Activated CD8-positive, alpha-beta T cell treated with anti-CD3 and anti-CD28 coated beads for 36 hours (primary cell): ENCODE measurements at regions not wholly inside any gene's neighbourhood (a gene's known extent, or its start where the extent isn't known, plus 50 kb on each side); places are given as distances from the start of the nearest gene placed in this dataset.

Experiments used
- ATAC-seq: fragments of 200-7000 bp; cut with Tn5 transposase; one replicate; pipeline ENCODE4 v1.10.0; 2021; ENCODE audit warnings: mild to moderate bottlenecking, moderate library complexity
- CTCF ChIA-PET: fragments of 350-600 bp; sonication (Branson Sonifier 250); formaldehyde crosslinking; loops from one replicate; lab custom pipeline; 2021; ENCODE audit warnings: antibody characterized with exemption; lab: Charles Lee
- POLR2A ChIA-PET: fragments of 350-600 bp; sonication (Branson Sonifier 250); formaldehyde crosslinking; loops from one replicate; lab custom pipeline; 2021; ENCODE audit warnings: antibody characterized with exemption; lab: Charles Lee
- DNase-seq: peaks from one replicate; pipeline ENCODE4 v3.0.0-alpha.2; 2020
- H3K27ac Mint-ChIP-seq: one replicate; pipeline ENCODE4 v1.8.0; 2021; ENCODE audit warnings: mild to moderate bottlenecking, mixed read lengths
- H3K27me3 Mint-ChIP-seq: one replicate; pipeline ENCODE4 v1.8.0; 2021; ENCODE audit warnings: mixed read lengths
- H3K36me3 Mint-ChIP-seq: one replicate; pipeline ENCODE4 v1.8.0; 2021; ENCODE audit warnings: low read depth, mixed read lengths
- H3K4me1 Mint-ChIP-seq: one replicate; pipeline ENCODE4 v1.8.0; 2021; ENCODE audit warnings: low read depth, mixed read lengths
- H3K4me3 Mint-ChIP-seq: one replicate; pipeline ENCODE4 v1.8.0; 2021; ENCODE audit warnings: mild to moderate bottlenecking, moderate library complexity, mixed read lengths
- H3K9me3 Mint-ChIP-seq: one replicate; pipeline ENCODE4 v1.8.0; 2021; ENCODE audit warnings: mixed read lengths
- intact Hi-C: fragments of 100-400 bp; cut with micrococcal nuclease; formaldehyde crosslinking; loops from one replicate; pipeline ENCODE4 v1.10.0; 2022
- TF ChIP-seq, protein P1 (sequence below): fragments of 200-600 bp; IDR thresholded peaks from one replicate; pipeline ENCODE4 v1.8.0; 2022; ENCODE audit warnings: antibody characterized with exemption, mild to moderate bottlenecking

- Mint-ChIP-seq H3K9me3 (no peaks in the 10 kb centered on the region), H3K4me1 (peaks cover 17% of the 10 kb centered on the region), H3K36me3 (peaks cover 6% of the 10 kb centered on the region), H3K27me3 (no peaks in the 10 kb centered on the region), H3K27ac (no peak overlapping the region), H3K4me3 (no peak overlapping the region)
- no peak for DNase-seq
- TF ChIP-seq, protein P1, sequence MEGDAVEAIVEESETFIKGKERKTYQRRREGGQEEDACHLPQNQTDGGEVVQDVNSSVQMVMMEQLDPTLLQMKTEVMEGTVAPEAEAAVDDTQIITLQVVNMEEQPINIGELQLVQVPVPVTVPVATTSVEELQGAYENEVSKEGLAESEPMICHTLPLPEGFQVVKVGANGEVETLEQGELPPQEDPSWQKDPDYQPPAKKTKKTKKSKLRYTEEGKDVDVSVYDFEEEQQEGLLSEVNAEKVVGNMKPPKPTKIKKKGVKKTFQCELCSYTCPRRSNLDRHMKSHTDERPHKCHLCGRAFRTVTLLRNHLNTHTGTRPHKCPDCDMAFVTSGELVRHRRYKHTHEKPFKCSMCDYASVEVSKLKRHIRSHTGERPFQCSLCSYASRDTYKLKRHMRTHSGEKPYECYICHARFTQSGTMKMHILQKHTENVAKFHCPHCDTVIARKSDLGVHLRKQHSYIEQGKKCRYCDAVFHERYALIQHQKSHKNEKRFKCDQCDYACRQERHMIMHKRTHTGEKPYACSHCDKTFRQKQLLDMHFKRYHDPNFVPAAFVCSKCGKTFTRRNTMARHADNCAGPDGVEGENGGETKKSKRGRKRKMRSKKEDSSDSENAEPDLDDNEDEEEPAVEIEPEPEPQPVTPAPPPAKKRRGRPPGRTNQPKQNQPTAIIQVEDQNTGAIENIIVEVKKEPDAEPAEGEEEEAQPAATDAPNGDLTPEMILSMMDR: no peak
- POLR2A ChIA-PET: no interaction called here
- intact Hi-C loops: no loop called here
- no peak for ATAC-seq
- CTCF ChIA-PET: interaction anchor here (2.1 kb wide), 1 partner anchor 35 kb away, joined by 9 read pairs; no protein-coding TSS in a partner anchor
Observed at GRCh38 chr21:28779914-28780313, 212.8 kb downstream of the LTN1 start.

- H3K4me3 Mint-ChIP-seq: no peak overlapping the region
- H3K27ac Mint-ChIP-seq: peak overlapping the region; percentile 50
- H3K27me3 Mint-ChIP-seq: no peaks in the 10 kb centered on the region
- no peaks in the 10 kb centered on the region for H3K9me3 Mint-ChIP-seq
- intact Hi-C loops: no loop called here
- CTCF ChIA-PET: no interaction called here
- peak; percentile 77 for DNase-seq
- ATAC-seq: peak; percentile 91
- TF ChIP-seq, protein P1: no peak
- POLR2A ChIA-PET: no interaction called here
- peaks cover 24% of the 10 kb centered on the region for H3K4me1 Mint-ChIP-seq
- peaks cover 4% of the 10 kb centered on the region for H3K36me3 Mint-ChIP-seq
Observed at GRCh38 chr21:28776251-28776650, 216.4 kb downstream of the LTN1 start.

- Mint-ChIP-seq H3K27ac (peak overlapping the region; percentile 0), H3K9me3 (no peaks in the 10 kb centered on the region), H3K4me1 (peaks cover 34% of the 10 kb centered on the region), H3K36me3 (peaks cover 5% of the 10 kb centered on the region), H3K4me3 (no peak overlapping the region), H3K27me3 (no peaks in the 10 kb centered on the region)
- CTCF ChIA-PET: no interaction called here
- ATAC-seq: no peak
- TF ChIP-seq, protein P1: no peak
- no peak for DNase-seq
- POLR2A ChIA-PET: no interaction called here
- intact Hi-C loops: no loop called here
Observed at GRCh38 chr21:28775071-28775470, 217.6 kb downstream of the LTN1 start.

DNA sequence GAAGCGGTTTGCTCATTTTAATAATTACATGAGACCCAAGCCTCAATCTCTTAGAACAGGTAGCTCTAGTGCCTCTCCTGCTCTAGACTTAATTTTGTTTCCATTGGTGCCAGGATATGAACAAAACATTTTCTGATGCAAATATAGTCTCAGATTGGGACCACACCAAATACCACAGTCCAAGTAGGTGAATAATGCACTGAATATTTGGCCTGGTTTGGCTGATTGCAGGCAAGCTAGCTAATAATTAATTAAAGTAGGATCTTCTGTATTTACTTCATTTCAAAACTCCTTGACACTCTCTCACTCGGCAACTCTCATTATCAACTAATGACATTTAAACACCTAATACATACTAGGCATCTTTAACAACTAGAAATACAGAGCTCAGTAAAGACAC is 219.6 kb downstream of the LTN1 start:
- Mint-ChIP-seq H3K9me3 (no peaks in the 10 kb centered on the region), H3K36me3 (peaks cover 5% of the 10 kb centered on the region), H3K4me3 (no peak overlapping the region), H3K4me1 (peaks cover 49% of the 10 kb centered on the region), H3K27ac (no peak overlapping the region), H3K27me3 (no peaks in the 10 kb centered on the region)
- no peak for ATAC-seq
- DNase-seq: no peak
- TF ChIP-seq, protein P1: no peak
- ChIA-PET POLR2A (no interaction called here), CTCF (interaction anchor here (0.9 to 1.3 kb wide), 3 partner anchors 8 to 27 kb away, joined by 3 to 4 read pairs (median 3); no protein-coding TSS in a partner anchor)
- intact Hi-C loops: no loop called here

DNA sequence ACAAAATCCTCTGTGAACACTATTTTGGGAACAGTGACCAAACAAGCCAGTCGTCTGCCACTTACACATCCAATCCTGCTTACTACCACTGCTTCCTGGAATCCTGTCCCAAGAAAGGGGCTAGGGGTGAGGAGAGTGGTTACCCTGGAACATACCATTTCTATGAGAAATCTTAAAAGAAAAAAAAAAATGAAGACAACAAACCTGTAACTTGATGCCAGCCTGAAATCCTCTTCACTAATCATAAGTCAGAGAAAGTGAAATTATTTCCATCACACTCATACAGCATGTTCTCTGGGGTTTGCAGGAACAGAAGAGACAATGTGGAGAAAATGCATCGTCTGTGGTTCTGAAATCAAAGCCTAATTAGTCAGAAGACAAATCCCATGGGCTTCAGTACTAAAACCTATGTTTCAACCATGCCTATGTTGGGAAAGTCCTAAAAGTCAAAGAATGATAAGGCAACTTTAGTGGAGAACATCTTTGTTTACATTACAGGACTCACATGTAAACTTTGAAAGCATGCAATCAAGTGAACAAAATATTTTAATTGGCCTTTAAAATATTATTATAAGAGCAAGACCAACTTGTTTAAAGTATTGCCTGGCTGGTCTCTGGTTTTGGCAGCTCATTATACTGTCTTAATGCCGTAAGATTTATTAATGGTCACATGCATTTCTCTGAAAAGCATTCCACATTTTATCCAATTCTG is 220.7 kb downstream of the LTN1 start:
- Mint-ChIP-seq H3K27me3 (no peaks in the 10 kb centered on the region), H3K27ac (peak overlapping the region; percentile 32), H3K9me3 (peaks cover 2% of the 10 kb centered on the region), H3K36me3 (peaks cover 8% of the 10 kb centered on the region), H3K4me1 (peaks cover 58% of the 10 kb centered on the region), H3K4me3 (no peak overlapping the region)
- no peak for ATAC-seq
- DNase-seq: no peak
- POLR2A ChIA-PET: no interaction called here
- intact Hi-C loops: no loop called here
- CTCF ChIA-PET: interaction anchor here (0.9 to 1.0 kb wide), 2 partner anchors 9 to 11 kb away, joined by 3 read pairs; no protein-coding TSS in a partner anchor
- TF ChIP-seq, protein P1: no peak
